HTR-8/SVneo (cell line): ENCODE measurements at regions not wholly inside any gene's neighbourhood (a gene's known extent, or its start where the extent isn't known, plus 50 kb on each side); places are given as distances from the start of the nearest gene placed in this dataset.

Experiments used
- DNase-seq: peaks from one replicate; pipeline ENCODE4 v3.0.0; 2011; ENCODE audit warnings: low spot score, mixed read lengths; ENCODE audit not compliant: insufficient read length
- FAIRE-seq: peaks from 2 replicates; lab custom pipeline; 2011; peaks lifted over from hg19 to GRCh38; lab: Jason Lieb, UNC

GRCh38 chr1:82263396-82263795 is 462.7 kb downstream of the ADGRL2 start:
- no peak for DNase-seq
- no peak for FAIRE-seq

GRCh38 chr1:82260666-82261065 is 459.9 kb downstream of the ADGRL2 start:
- no peak for DNase-seq
- FAIRE-seq: no peak

- no peak for DNase-seq
- FAIRE-seq: no peak
Observed at GRCh38 chr1:82260051-82260450, 459.3 kb downstream of the ADGRL2 start.

GRCh38 chr1:82258887-82259286 is 458.2 kb downstream of the ADGRL2 start:
- no peak for FAIRE-seq
- no peak for DNase-seq

GRCh38 chr1:82246050-82246449 is 445.3 kb downstream of the ADGRL2 start:
- FAIRE-seq: no peak
- no peak for DNase-seq

- FAIRE-seq (no peak), DNase-seq (no peak)
Observed at GRCh38 chr1:82245345-82246014, 444.7 kb downstream of the ADGRL2 start.

GRCh38 chr1:82240571-82240970 is 439.8 kb downstream of the ADGRL2 start:
- FAIRE-seq (no peak), DNase-seq (no peak)

- FAIRE-seq: no peak
Observed at GRCh38 chr1:82230667-82231066, 429.9 kb downstream of the ADGRL2 start.

GRCh38 chr1:82227306-82228095 is 426.8 kb downstream of the ADGRL2 start:
- no peak for FAIRE-seq
- no peak for DNase-seq

More at GRCh38 chr1:82230667-82231066, 429.9 kb downstream of the ADGRL2 start:
- DNase-seq: no peak

GRCh38 chr1:82226186-82226505 is 425.4 kb downstream of the ADGRL2 start:
- FAIRE-seq (no peak), DNase-seq (no peak)

GRCh38 chr1:82225421-82226185 is 424.9 kb downstream of the ADGRL2 start:
- no peak for FAIRE-seq

GRCh38 chr1:82223091-82223490 is 422.4 kb downstream of the ADGRL2 start:
- DNase-seq: no peak
- FAIRE-seq: no peak

More at GRCh38 chr1:82225421-82226185, 424.9 kb downstream of the ADGRL2 start:
- no peak for DNase-seq

GRCh38 chr1:82221721-82222120 is 421.0 kb downstream of the ADGRL2 start:
- FAIRE-seq: no peak

GRCh38 chr1:82220754-82221153 is 420.0 kb downstream of the ADGRL2 start:
- FAIRE-seq (no peak), DNase-seq (no peak)

More at GRCh38 chr1:82221721-82222120, 421.0 kb downstream of the ADGRL2 start:
- no peak for DNase-seq

GRCh38 chr1:82219841-82220240 is 419.1 kb downstream of the ADGRL2 start:
- DNase-seq (no peak), FAIRE-seq (no peak)

- DNase-seq (no peak), FAIRE-seq (no peak)
Observed at GRCh38 chr1:82218846-82219245, 418.1 kb downstream of the ADGRL2 start.

GRCh38 chr1:82215853-82216175 is 415.1 kb downstream of the ADGRL2 start:
- DNase-seq (no peak), FAIRE-seq (no peak)

GRCh38 chr1:82215056-82215852 is 414.5 kb downstream of the ADGRL2 start:
- no peak for DNase-seq

GRCh38 chr1:82214606-82215005 is 413.9 kb downstream of the ADGRL2 start:
- FAIRE-seq: no peak
- no peak for DNase-seq

More at GRCh38 chr1:82215056-82215852, 414.5 kb downstream of the ADGRL2 start:
- no peak for FAIRE-seq

GRCh38 chr1:82197606-82198005 is 396.9 kb downstream of the ADGRL2 start:
- FAIRE-seq (no peak), DNase-seq (no peak)
